ENCODE measurements at regions not wholly inside any gene's neighbourhood (a gene's known extent, or its start where the extent isn't known, plus 50 kb on each side); places are given as distances from the start of the nearest gene placed in this dataset.
A peak's percentile ranks its signal among the peaks of the same experiment; 100 is the strongest.

GRCh38 chr17:77266891-77267341 lies 126.1 kb downstream of the SEC14L1 start:
- Histone ChIP-seq H3K4me1 (ENCODE audit: control insufficient read depth, insufficient read depth, low read length) (peaks cover 4% of the 10 kb centered on the region; the same call in 1 of the 2 replicates), H3K9me3 (ENCODE audit: control insufficient read depth, insufficient read depth, low read length) (no peaks in the 10 kb centered on the region), H3K27ac (ENCODE audit: low read length) (no peak overlapping the region), H3K27me3 (ENCODE audit: control insufficient read depth, insufficient read depth, low read length) (no peaks in the 10 kb centered on the region), H3K4me3 (ENCODE audit: low read length) (no peak overlapping the region), H3K36me3 (ENCODE audit: control insufficient read depth, insufficient read depth, low read length) (no peaks in the 10 kb centered on the region)
- no CpG with 5 or more reads among the region's 13 CpGs for WGBS (ENCODE audit: insufficient coverage, insufficient read length)
- DNase-seq (ENCODE audit: low read depth, low spot score), result no peak

GRCh38 chr17:77269696-77270681 lies 129.2 kb downstream of the SEC14L1 start:
- no CpG with 5 or more reads among the region's 18 CpGs for WGBS (ENCODE audit: insufficient coverage, insufficient read length)
- H3K27ac ChIP-seq (ENCODE audit: low read length), result no peak overlapping the region
- DNase-seq (ENCODE audit: low read depth, low spot score), result no peak
- no peaks in the 10 kb centered on the region for H3K4me1 ChIP-seq (ENCODE audit: control insufficient read depth, insufficient read depth, low read length)
- no peaks in the 10 kb centered on the region for H3K9me3 ChIP-seq (ENCODE audit: control insufficient read depth, insufficient read depth, low read length)
- no peak overlapping the region for H3K4me3 ChIP-seq (ENCODE audit: low read length)
- no peaks in the 10 kb centered on the region for H3K27me3 ChIP-seq (ENCODE audit: control insufficient read depth, insufficient read depth, low read length)
- H3K36me3 ChIP-seq (ENCODE audit: control insufficient read depth, insufficient read depth, low read length), result no peaks in the 10 kb centered on the region

- H3K36me3 ChIP-seq (ENCODE audit: control insufficient read depth, insufficient read depth, low read length), result no peaks in the 10 kb centered on the region
- H3K4me3 ChIP-seq (ENCODE audit: low read length), result no peak overlapping the region
- WGBS (ENCODE audit: insufficient coverage, insufficient read length), result no CpG with 5 or more reads among the region's 8 CpGs
- DNase-seq (ENCODE audit: low read depth, low spot score), result no peak
- H3K27me3 ChIP-seq (ENCODE audit: control insufficient read depth, insufficient read depth, low read length), result no peaks in the 10 kb centered on the region
- H3K27ac ChIP-seq (ENCODE audit: low read length), result no peak overlapping the region
- H3K4me1 ChIP-seq (ENCODE audit: control insufficient read depth, insufficient read depth, low read length), result no peaks in the 10 kb centered on the region
- no peaks in the 10 kb centered on the region for H3K9me3 ChIP-seq (ENCODE audit: control insufficient read depth, insufficient read depth, low read length)
These were observed 130.6 kb downstream of the SEC14L1 start for GRCh38 chr17:77271411-77271810.

DNA sequence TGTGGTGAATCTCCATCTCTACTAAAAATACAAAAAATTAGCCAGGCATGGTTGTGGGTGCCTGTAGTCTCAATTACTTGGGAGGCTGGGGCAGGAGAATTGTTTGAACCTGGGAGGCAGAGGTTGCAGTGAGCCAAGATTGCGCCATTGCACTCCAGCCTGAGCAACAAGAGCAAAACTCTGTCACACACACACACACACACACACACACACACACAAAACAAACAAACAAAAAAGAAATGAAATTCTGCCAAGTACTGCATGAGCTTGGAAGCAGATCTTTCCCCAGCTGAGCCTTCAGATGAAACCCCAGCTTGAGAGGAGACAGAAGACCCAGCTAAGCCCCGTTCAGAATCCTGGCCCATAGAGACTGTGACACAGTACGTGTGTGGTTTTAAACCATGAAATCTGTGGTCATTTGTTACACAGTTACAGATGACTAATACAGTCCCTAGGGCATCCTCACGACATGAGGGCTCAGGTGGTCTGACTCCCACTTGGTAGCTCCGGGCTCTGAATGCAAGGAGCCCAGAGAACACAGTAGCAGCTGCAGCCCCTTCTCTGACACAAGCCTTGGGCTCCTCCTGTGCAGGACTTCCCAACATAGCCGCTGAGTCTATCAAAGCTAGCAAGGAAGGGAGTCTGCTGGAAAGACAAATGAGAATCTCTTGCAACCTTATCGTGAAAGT lies 132.8 kb downstream of the SEC14L1 start:
- no peak overlapping the region for H3K27ac ChIP-seq (ENCODE audit: low read length)
- no peaks in the 10 kb centered on the region for H3K27me3 ChIP-seq (ENCODE audit: control insufficient read depth, insufficient read depth, low read length)
- WGBS (ENCODE audit: insufficient coverage, insufficient read length), result no CpG with 5 or more reads among the region's 7 CpGs
- no peaks in the 10 kb centered on the region for H3K36me3 ChIP-seq (ENCODE audit: control insufficient read depth, insufficient read depth, low read length)
- H3K4me3 ChIP-seq (ENCODE audit: low read length), result no peak overlapping the region
- no peaks in the 10 kb centered on the region for H3K9me3 ChIP-seq (ENCODE audit: control insufficient read depth, insufficient read depth, low read length)
- H3K4me1 ChIP-seq (ENCODE audit: control insufficient read depth, insufficient read depth, low read length), result no peaks in the 10 kb centered on the region
- no peak for DNase-seq (ENCODE audit: low read depth, low spot score)

DNA sequence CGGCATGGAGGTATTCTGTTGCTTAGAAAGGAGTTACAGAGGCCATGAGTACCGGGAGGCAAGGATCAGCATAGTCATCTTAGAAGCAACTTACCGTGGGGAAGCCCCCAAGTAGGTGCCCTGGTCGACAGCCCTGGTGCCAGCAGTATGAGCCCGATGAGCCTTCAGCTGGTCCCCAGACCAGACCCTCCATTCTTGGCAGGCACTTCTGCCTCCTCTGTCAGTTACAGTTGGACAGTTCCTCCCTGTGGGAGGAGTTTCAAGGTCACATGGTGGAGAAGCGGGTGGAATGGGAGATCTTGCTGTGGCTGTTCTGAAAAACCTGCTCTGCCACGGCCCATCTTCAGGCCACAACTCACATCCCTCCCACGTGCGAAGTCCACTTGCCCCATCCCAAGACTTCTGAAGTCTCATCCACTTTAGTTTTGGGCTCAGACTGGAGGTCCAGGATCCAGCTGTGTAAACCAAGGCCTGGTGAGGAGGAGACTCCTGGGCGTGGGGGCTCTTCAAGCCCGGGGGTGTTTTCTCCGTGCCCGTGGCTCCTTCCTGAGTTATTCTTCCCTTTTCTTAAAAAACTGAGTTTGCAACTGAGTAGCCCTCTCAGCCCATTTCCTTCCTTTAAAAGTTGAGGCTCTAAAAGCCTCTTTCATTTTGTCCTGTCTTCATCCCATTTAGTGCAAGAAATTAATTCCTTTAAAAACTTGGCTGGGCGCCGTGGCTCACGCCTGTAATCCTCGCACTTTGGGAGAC lies 133.5 kb downstream of the SEC14L1 start:
- no peaks in the 10 kb centered on the region for H3K36me3 ChIP-seq (ENCODE audit: control insufficient read depth, insufficient read depth, low read length)
- H3K27ac ChIP-seq (ENCODE audit: low read length), result no peak overlapping the region
- no peak overlapping the region for H3K4me3 ChIP-seq (ENCODE audit: low read length)
- no CpG with 5 or more reads among the region's 17 CpGs for WGBS (ENCODE audit: insufficient coverage, insufficient read length)
- DNase-seq (ENCODE audit: low read depth, low spot score), result no peak
- H3K4me1 ChIP-seq (ENCODE audit: control insufficient read depth, insufficient read depth, low read length), result no peaks in the 10 kb centered on the region
- H3K27me3 ChIP-seq (ENCODE audit: control insufficient read depth, insufficient read depth, low read length), result no peaks in the 10 kb centered on the region
- H3K9me3 ChIP-seq (ENCODE audit: control insufficient read depth, insufficient read depth, low read length), result no peaks in the 10 kb centered on the region

DNA sequence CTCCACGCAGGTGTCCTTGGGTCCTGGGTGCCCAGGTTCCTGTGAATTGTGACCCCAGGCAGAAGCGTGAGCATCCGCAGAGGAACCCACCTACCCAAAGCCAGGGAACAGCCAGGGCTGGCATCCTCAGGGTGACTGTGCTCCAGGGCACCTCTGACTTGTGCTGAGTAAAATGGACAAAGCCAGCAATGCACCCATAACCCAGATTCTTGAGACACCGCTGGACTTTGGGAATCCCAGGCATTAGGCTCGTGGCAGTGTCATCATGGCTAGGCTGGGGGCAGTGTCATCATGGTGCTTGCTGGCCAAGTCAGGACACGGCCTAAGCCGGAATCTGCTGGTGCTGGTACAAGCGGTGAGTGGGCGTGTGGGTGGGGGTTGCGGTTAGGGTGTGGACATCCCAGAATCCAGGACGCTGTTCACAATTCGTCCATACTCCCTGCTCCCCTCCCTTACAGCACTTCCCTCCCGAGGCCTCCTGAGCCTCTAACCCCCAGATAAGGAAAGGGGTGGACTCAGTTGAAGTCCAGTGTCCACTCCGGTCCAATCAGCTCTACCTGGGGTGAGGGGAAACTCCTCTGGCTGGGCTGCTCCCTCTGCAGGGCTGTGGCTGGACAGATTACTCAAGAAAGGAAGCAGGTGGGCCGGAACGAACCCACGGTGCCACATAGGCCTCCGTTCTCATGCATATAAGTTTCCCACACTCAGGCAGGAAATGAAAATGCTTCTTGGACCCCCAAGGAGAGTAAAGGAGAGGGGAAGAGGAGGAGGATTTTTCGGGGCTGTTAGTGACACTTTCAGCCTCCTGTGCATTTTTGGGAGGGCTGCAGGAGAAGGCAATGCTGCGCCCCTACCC lies 138.9 kb downstream of the SEC14L1 start:
- no peak overlapping the region for H3K4me3 ChIP-seq (ENCODE audit: low read length)
- H3K27ac ChIP-seq (ENCODE audit: low read length), result no peak overlapping the region
- no peaks in the 10 kb centered on the region; the same call in 1 of the 2 replicates for H3K27me3 ChIP-seq (ENCODE audit: control insufficient read depth, insufficient read depth, low read length)
- H3K9me3 ChIP-seq (ENCODE audit: control insufficient read depth, insufficient read depth, low read length), result no peaks in the 10 kb centered on the region
- 0 out of 2 replicates have a peak, but pooled peaks cover 2% of the 10 kb centered on the region for H3K4me1 ChIP-seq (ENCODE audit: control insufficient read depth, insufficient read depth, low read length)
- no CpG with 5 or more reads among the region's 20 CpGs for WGBS (ENCODE audit: insufficient coverage, insufficient read length)
- H3K36me3 ChIP-seq (ENCODE audit: control insufficient read depth, insufficient read depth, low read length), result no peaks in the 10 kb centered on the region
- no peak for DNase-seq (ENCODE audit: low read depth, low spot score)

GRCh38 chr17:77280304-77281121 lies 139.7 kb downstream of the SEC14L1 start:
- Histone ChIP-seq H3K4me1 (ENCODE audit: control insufficient read depth, insufficient read depth, low read length) (0 out of 2 replicates have a peak, but pooled peaks cover 2% of the 10 kb centered on the region), H3K36me3 (ENCODE audit: control insufficient read depth, insufficient read depth, low read length) (no peaks in the 10 kb centered on the region), H3K27me3 (ENCODE audit: control insufficient read depth, insufficient read depth, low read length) (no peaks in the 10 kb centered on the region; the same call in 1 of the 2 replicates), H3K27ac (ENCODE audit: low read length) (no peak overlapping the region), H3K4me3 (ENCODE audit: low read length) (peak overlapping the region; percentile 36; the same call in 1 of the 2 replicates), H3K9me3 (ENCODE audit: control insufficient read depth, insufficient read depth, low read length) (no peaks in the 10 kb centered on the region)
- no peak for DNase-seq (ENCODE audit: low read depth, low spot score)
- WGBS (ENCODE audit: insufficient coverage, insufficient read length), result no CpG with 5 or more reads among the region's 63 CpGs

- 0 out of 2 replicates have a peak, but pooled peaks cover 2% of the 10 kb centered on the region for H3K4me1 ChIP-seq (ENCODE audit: control insufficient read depth, insufficient read depth, low read length)
- no peak overlapping the region for H3K27ac ChIP-seq (ENCODE audit: low read length)
- WGBS (ENCODE audit: insufficient coverage, insufficient read length), result no CpG with 5 or more reads among the region's 86 CpGs
- H3K9me3 ChIP-seq (ENCODE audit: control insufficient read depth, insufficient read depth, low read length), result no peaks in the 10 kb centered on the region
- H3K4me3 ChIP-seq (ENCODE audit: low read length), result peak overlapping the region; percentile 72
- no peaks in the 10 kb centered on the region for H3K36me3 ChIP-seq (ENCODE audit: control insufficient read depth, insufficient read depth, low read length)
- DNase-seq (ENCODE audit: low read depth, low spot score), result no peak
- H3K27me3 ChIP-seq (ENCODE audit: control insufficient read depth, insufficient read depth, low read length), result no peaks in the 10 kb centered on the region; the same call in 1 of the 2 replicates
These were observed 140.5 kb downstream of the SEC14L1 start for GRCh38 chr17:77281122-77281903.

Data from iPS DF 6.9 (cell line).